Cardiac fibroblast (primary cell): ENCODE measurements at regions not wholly inside any gene's neighbourhood (a gene's known extent, or its start where the extent isn't known, plus 50 kb on each side); places are given as distances from the start of the nearest gene placed in this dataset.

Experiments
- DNase-seq, 2 donors: peaks; one replicate each; pipeline versions ENCODE4 v3.0.0 to v3.0.0-alpha.2; 2010; ENCODE audit warnings: low read depth in 2 of 2
- H3K4me3 ChIP-seq, 2 donors: replicated peaks in 1 of 2; 1 replicate in 1 of 2; 2 replicates in 1 of 2; pipeline ENCODE4 v1.5.1; 2011; ENCODE audit warnings: low read depth in 2 of 2, low read length in 2 of 2, mild to moderate bottlenecking in 2 of 2, moderate library complexity in 1 of 2
- TF ChIP-seq, protein P1 (sequence below): IDR thresholded peaks from one replicate; pipeline ENCODE4 v1.5.1; 2011; ENCODE audit warnings: low read depth, mild to moderate bottlenecking, low read length, inconsistent platforms

DNA sequence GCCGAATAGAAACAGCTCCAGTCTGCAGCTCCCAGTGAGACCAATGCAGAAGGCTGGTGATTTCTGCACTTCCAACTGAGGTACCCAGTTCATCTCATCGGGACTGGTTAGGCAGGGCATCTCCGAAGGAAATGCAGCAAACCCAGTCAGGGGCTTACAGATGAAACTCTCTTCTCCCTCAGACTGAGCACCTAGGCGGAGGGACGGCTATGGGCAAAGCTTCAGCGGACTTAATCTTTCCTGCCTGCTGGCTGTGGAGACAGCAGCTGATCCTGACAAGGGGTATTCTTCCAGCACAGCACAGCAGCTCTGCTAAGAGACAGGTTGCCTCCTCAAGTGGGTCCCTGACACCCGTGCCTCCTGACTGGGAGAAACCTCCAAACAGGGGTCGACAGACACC is 330.9 kb downstream of the DNAH5 start:
- TF ChIP-seq, protein P1, sequence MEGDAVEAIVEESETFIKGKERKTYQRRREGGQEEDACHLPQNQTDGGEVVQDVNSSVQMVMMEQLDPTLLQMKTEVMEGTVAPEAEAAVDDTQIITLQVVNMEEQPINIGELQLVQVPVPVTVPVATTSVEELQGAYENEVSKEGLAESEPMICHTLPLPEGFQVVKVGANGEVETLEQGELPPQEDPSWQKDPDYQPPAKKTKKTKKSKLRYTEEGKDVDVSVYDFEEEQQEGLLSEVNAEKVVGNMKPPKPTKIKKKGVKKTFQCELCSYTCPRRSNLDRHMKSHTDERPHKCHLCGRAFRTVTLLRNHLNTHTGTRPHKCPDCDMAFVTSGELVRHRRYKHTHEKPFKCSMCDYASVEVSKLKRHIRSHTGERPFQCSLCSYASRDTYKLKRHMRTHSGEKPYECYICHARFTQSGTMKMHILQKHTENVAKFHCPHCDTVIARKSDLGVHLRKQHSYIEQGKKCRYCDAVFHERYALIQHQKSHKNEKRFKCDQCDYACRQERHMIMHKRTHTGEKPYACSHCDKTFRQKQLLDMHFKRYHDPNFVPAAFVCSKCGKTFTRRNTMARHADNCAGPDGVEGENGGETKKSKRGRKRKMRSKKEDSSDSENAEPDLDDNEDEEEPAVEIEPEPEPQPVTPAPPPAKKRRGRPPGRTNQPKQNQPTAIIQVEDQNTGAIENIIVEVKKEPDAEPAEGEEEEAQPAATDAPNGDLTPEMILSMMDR: no peak
- DNase-seq: no peak
- no peak overlapping the region for H3K4me3 ChIP-seq

DNA sequence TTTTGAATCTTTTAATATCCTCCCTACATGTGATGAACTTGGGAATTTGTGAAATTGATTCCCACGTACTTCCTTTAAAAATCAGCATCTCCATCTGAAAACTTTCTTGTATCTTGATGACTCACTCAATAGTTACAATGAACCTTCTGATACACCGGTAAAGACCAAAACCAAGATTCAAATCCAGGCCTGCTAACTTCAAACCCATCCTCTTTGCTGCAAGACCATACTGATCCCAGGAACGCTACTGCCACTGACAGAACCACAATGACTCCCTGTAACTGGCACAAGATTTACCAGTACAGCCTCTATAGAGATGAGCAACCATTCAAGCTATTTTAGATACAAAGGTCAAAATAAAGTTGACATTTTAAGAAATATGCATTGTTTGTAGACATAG is 332.9 kb downstream of the DNAH5 start:
- DNase-seq: no peak
- no peak overlapping the region for H3K4me3 ChIP-seq
- TF ChIP-seq, protein P1: no peak

DNA sequence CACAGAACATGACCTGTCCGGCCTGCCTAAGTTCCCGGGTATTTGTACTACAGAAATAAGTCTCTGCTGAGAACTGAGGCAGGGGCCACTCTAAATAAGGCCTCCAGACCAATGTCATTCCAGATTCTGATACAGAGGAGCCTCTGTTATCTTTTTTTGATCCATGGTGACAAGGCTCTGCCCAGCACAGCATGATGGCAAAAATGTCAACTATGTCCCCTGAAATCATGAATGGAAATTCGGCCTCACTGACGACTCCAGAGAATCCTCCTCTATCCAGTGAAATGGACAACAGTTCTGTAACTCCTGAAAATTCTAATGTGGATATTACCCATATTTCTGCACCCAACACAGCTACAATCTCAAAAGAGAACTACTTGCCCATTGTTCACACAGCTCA is 335.0 kb downstream of the DNAH5 start:
- TF ChIP-seq, protein P1: no peak
- H3K4me3 ChIP-seq: no peak overlapping the region
- no peak for DNase-seq

DNA sequence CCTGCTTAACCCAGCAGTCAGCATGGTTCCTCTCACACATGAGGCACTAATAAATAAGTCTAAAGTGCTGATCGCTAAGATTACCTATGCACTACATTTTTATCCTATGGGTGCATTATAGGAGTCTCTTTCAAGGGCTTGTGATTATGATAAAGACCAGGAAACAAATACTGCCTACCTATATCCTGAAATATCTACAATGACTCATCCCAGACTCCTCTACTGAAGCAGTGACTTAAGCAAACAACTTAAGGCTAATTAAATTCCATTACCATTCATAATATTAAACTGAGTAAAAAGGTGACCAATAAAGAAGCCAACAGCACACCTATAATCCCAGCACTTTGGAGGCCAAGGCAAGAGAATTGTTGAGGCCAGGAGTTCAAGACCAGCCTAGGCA is 338.4 kb downstream of the DNAH5 start:
- TF ChIP-seq, protein P1: no peak
- no peak overlapping the region for H3K4me3 ChIP-seq
- DNase-seq: no peak

DNA sequence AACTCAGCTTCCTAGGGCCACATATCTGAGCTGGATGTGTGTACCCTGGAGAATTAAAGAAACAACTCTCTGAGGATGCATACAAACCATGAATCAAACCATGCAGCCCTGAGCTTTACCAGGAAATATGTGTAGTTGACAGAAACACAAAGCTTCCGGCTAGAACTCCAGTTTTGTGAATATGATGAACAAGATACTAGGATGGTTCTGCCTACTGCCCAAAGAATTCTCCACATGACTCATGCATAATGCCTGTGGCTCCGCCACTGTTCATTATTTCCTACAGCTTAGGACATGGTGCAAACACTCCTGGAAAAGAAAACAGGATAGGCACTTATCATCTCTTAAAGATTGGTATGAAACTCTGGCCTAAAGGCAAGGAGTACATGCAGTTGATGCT is 343.4 kb downstream of the DNAH5 start:
- peak in 1 of 2 donors; percentile 7 for DNase-seq
- TF ChIP-seq, protein P1: no peak
- H3K4me3 ChIP-seq: no peak overlapping the region

DNA sequence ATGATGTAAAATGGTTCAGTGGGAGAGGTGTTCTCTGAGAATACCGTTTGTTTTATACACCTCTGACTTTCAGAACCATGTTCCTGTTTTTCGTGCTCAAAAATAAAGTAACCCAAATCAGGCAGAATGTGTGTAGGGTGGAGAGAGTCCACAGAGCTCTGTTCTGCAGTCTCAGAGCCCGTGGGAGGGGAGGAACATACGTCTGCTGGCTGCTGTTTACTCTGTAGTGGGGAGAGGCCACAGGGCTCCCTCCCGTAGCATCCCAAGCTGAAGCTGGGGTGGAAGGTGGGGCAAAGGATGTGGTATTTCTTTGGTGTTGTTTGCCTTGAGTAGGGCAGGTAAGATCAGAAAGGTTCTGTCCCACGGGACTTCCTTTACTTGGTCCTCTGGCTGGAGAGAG is 348.5 kb downstream of the DNAH5 start:
- no peak for DNase-seq
- H3K4me3 ChIP-seq: no peak overlapping the region
- TF ChIP-seq, protein P1: no peak

DNA sequence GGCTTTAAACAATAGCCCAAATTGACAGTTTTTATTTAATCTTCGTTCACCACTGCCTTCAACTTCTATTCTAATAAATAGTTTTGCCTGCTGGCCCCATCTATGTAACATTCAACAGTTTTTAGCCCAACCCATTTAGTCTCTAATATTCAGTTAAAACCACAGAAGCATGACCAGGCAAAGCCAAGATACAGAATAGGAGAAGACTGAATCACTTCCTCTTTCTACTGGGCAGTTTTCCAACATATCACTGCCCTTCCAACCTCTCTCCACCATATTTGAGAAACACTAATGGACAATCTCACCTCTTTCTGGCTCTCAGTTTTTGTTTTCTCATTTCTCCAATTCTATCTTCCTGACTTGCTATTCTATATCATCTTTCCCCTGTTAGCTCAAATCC is 352.9 kb downstream of the DNAH5 start:
- TF ChIP-seq, protein P1: no peak
- peak; percentile 1 to 69 for DNase-seq
- H3K4me3 ChIP-seq: no peak overlapping the region
